ENCODE measurements at regions not wholly inside any gene's neighbourhood (a gene's known extent, or its start where the extent isn't known, plus 50 kb on each side); places are given as distances from the start of the nearest gene placed in this dataset.

- Histone ChIP-seq H3K27me3 (ENCODE audit: control insufficient read depth in 1 of 2, insufficient read depth in 2 of 2, low read length in 2 of 2) (no peaks in the 10 kb centered on the region), H3K9me3 (ENCODE audit: control insufficient read depth in 1 of 2, low read length in 2 of 2) (no peaks in the 10 kb centered on the region), H3K27ac (ENCODE audit: low read depth, low read length) (no peak overlapping the region), H3K4me3 (ENCODE audit: low read depth in 1 of 2, low read length in 2 of 2) (no peak overlapping the region), H3K9ac (ENCODE audit: low read depth in 1 of 2, low read length in 2 of 2) (no peak overlapping the region), H3K4me1 (ENCODE audit: control insufficient read depth in 1 of 2, insufficient read depth in 2 of 2, low read length in 2 of 2) (no peaks in the 10 kb centered on the region), H3K36me3 (ENCODE audit: control insufficient read depth in 1 of 2, insufficient read depth in 2 of 2, low read length in 2 of 2) (no peaks in the 10 kb centered on the region)
These were observed 468.7 kb upstream of the ID4 start for GRCh38 chr6:19368511-19368910.

- Histone ChIP-seq H3K4me1 (ENCODE audit: control insufficient read depth in 1 of 2, insufficient read depth in 2 of 2, low read length in 2 of 2) (no peaks in the 10 kb centered on the region), H3K27ac (ENCODE audit: low read depth, low read length) (no peak overlapping the region), H3K9ac (ENCODE audit: low read depth in 1 of 2, low read length in 2 of 2) (no peak overlapping the region), H3K27me3 (ENCODE audit: control insufficient read depth in 1 of 2, insufficient read depth in 2 of 2, low read length in 2 of 2) (no peaks in the 10 kb centered on the region), H3K9me3 (ENCODE audit: control insufficient read depth in 1 of 2, low read length in 2 of 2) (no peaks in the 10 kb centered on the region), H3K36me3 (ENCODE audit: control insufficient read depth in 1 of 2, insufficient read depth in 2 of 2, low read length in 2 of 2) (no peaks in the 10 kb centered on the region), H3K4me3 (ENCODE audit: low read depth in 1 of 2, low read length in 2 of 2) (no peak overlapping the region)
These were observed 467.4 kb upstream of the ID4 start for GRCh38 chr6:19369785-19370184.

GRCh38 chr6:19370831-19371230 is 466.3 kb upstream of the ID4 start:
- H3K4me1 ChIP-seq (ENCODE audit: control insufficient read depth in 1 of 2, insufficient read depth in 2 of 2, low read length in 2 of 2): no peaks in the 10 kb centered on the region
- H3K36me3 ChIP-seq (ENCODE audit: control insufficient read depth in 1 of 2, insufficient read depth in 2 of 2, low read length in 2 of 2): no peaks in the 10 kb centered on the region

GRCh38 chr6:19375613-19376012 is 461.6 kb upstream of the ID4 start:
- no peaks in the 10 kb centered on the region for H3K4me1 ChIP-seq (ENCODE audit: control insufficient read depth in 1 of 2, insufficient read depth in 2 of 2, low read length in 2 of 2)
- no peaks in the 10 kb centered on the region for H3K9me3 ChIP-seq (ENCODE audit: control insufficient read depth in 1 of 2, low read length in 2 of 2)
- no peaks in the 10 kb centered on the region for H3K27me3 ChIP-seq (ENCODE audit: control insufficient read depth in 1 of 2, insufficient read depth in 2 of 2, low read length in 2 of 2)
- no peak overlapping the region for H3K27ac ChIP-seq (ENCODE audit: low read depth, low read length)
- no peaks in the 10 kb centered on the region for H3K36me3 ChIP-seq (ENCODE audit: control insufficient read depth in 1 of 2, insufficient read depth in 2 of 2, low read length in 2 of 2)
- no peak overlapping the region for H3K4me3 ChIP-seq (ENCODE audit: low read depth in 1 of 2, low read length in 2 of 2)
- no peak overlapping the region for H3K9ac ChIP-seq (ENCODE audit: low read depth in 1 of 2, low read length in 2 of 2)

More at GRCh38 chr6:19370831-19371230, 466.3 kb upstream of the ID4 start:
- H3K27ac ChIP-seq (ENCODE audit: low read depth, low read length): no peak overlapping the region
- H3K9me3 ChIP-seq (ENCODE audit: control insufficient read depth in 1 of 2, low read length in 2 of 2): no peaks in the 10 kb centered on the region
- H3K4me3 ChIP-seq (ENCODE audit: low read depth in 1 of 2, low read length in 2 of 2): no peak overlapping the region
- no peak overlapping the region for H3K9ac ChIP-seq (ENCODE audit: low read depth in 1 of 2, low read length in 2 of 2)
- H3K27me3 ChIP-seq (ENCODE audit: control insufficient read depth in 1 of 2, insufficient read depth in 2 of 2, low read length in 2 of 2): no peaks in the 10 kb centered on the region

GRCh38 chr6:19377722-19378121 is 459.4 kb upstream of the ID4 start:
- Histone ChIP-seq H3K36me3 (ENCODE audit: control insufficient read depth in 1 of 2, insufficient read depth in 2 of 2, low read length in 2 of 2) (no peaks in the 10 kb centered on the region), H3K4me1 (ENCODE audit: control insufficient read depth in 1 of 2, insufficient read depth in 2 of 2, low read length in 2 of 2) (no peaks in the 10 kb centered on the region), H3K27ac (ENCODE audit: low read depth, low read length) (no peak overlapping the region), H3K9ac (ENCODE audit: low read depth in 1 of 2, low read length in 2 of 2) (no peak overlapping the region), H3K27me3 (ENCODE audit: control insufficient read depth in 1 of 2, insufficient read depth in 2 of 2, low read length in 2 of 2) (no peaks in the 10 kb centered on the region), H3K4me3 (ENCODE audit: low read depth in 1 of 2, low read length in 2 of 2) (no peak overlapping the region), H3K9me3 (ENCODE audit: control insufficient read depth in 1 of 2, low read length in 2 of 2) (no peaks in the 10 kb centered on the region)

GRCh38 chr6:19380293-19380692 is 456.9 kb upstream of the ID4 start:
- H3K27me3 ChIP-seq (ENCODE audit: control insufficient read depth in 1 of 2, insufficient read depth in 2 of 2, low read length in 2 of 2): no peaks in the 10 kb centered on the region
- H3K4me1 ChIP-seq (ENCODE audit: control insufficient read depth in 1 of 2, insufficient read depth in 2 of 2, low read length in 2 of 2): no peaks in the 10 kb centered on the region
- H3K4me3 ChIP-seq (ENCODE audit: low read depth in 1 of 2, low read length in 2 of 2): no peak overlapping the region
- no peak overlapping the region for H3K27ac ChIP-seq (ENCODE audit: low read depth, low read length)
- no peaks in the 10 kb centered on the region for H3K36me3 ChIP-seq (ENCODE audit: control insufficient read depth in 1 of 2, insufficient read depth in 2 of 2, low read length in 2 of 2)
- H3K9me3 ChIP-seq (ENCODE audit: control insufficient read depth in 1 of 2, low read length in 2 of 2): no peaks in the 10 kb centered on the region
- no peak overlapping the region for H3K9ac ChIP-seq (ENCODE audit: low read depth in 1 of 2, low read length in 2 of 2)

- H3K9ac ChIP-seq (ENCODE audit: low read depth in 1 of 2, low read length in 2 of 2): no peak overlapping the region
- no peaks in the 10 kb centered on the region for H3K27me3 ChIP-seq (ENCODE audit: control insufficient read depth in 1 of 2, insufficient read depth in 2 of 2, low read length in 2 of 2)
- H3K4me3 ChIP-seq (ENCODE audit: low read depth in 1 of 2, low read length in 2 of 2): no peak overlapping the region
- no peaks in the 10 kb centered on the region for H3K4me1 ChIP-seq (ENCODE audit: control insufficient read depth in 1 of 2, insufficient read depth in 2 of 2, low read length in 2 of 2)
- H3K36me3 ChIP-seq (ENCODE audit: control insufficient read depth in 1 of 2, insufficient read depth in 2 of 2, low read length in 2 of 2): no peaks in the 10 kb centered on the region
- no peaks in the 10 kb centered on the region for H3K9me3 ChIP-seq (ENCODE audit: control insufficient read depth in 1 of 2, low read length in 2 of 2)
- no peak overlapping the region for H3K27ac ChIP-seq (ENCODE audit: low read depth, low read length)
These were observed 454.5 kb upstream of the ID4 start for GRCh38 chr6:19382676-19383075.

GRCh38 chr6:19391926-19392325 is 445.2 kb upstream of the ID4 start:
- Histone ChIP-seq H3K9ac (ENCODE audit: low read depth in 1 of 2, low read length in 2 of 2) (no peak overlapping the region), H3K4me1 (ENCODE audit: control insufficient read depth in 1 of 2, insufficient read depth in 2 of 2, low read length in 2 of 2) (no peaks in the 10 kb centered on the region), H3K27me3 (ENCODE audit: control insufficient read depth in 1 of 2, insufficient read depth in 2 of 2, low read length in 2 of 2) (no peaks in the 10 kb centered on the region), H3K9me3 (ENCODE audit: control insufficient read depth in 1 of 2, low read length in 2 of 2) (peaks cover 0 to 2% of the 10 kb centered on the region in 2 donors), H3K4me3 (ENCODE audit: low read depth in 1 of 2, low read length in 2 of 2) (no peak overlapping the region), H3K27ac (ENCODE audit: low read depth, low read length) (no peak overlapping the region), H3K36me3 (ENCODE audit: control insufficient read depth in 1 of 2, insufficient read depth in 2 of 2, low read length in 2 of 2) (no peaks in the 10 kb centered on the region)

- no peaks in the 10 kb centered on the region for H3K4me1 ChIP-seq (ENCODE audit: control insufficient read depth in 1 of 2, insufficient read depth in 2 of 2, low read length in 2 of 2)
- no peaks in the 10 kb centered on the region for H3K36me3 ChIP-seq (ENCODE audit: control insufficient read depth in 1 of 2, insufficient read depth in 2 of 2, low read length in 2 of 2)
- no peaks in the 10 kb centered on the region for H3K27me3 ChIP-seq (ENCODE audit: control insufficient read depth in 1 of 2, insufficient read depth in 2 of 2, low read length in 2 of 2)
- H3K9ac ChIP-seq (ENCODE audit: low read depth in 1 of 2, low read length in 2 of 2): no peak overlapping the region
- peaks cover 0 to 2% of the 10 kb centered on the region in 2 donors for H3K9me3 ChIP-seq (ENCODE audit: control insufficient read depth in 1 of 2, low read length in 2 of 2)
- H3K4me3 ChIP-seq (ENCODE audit: low read depth in 1 of 2, low read length in 2 of 2): no peak overlapping the region
- H3K27ac ChIP-seq (ENCODE audit: low read depth, low read length): no peak overlapping the region
These were observed 443.1 kb upstream of the ID4 start for GRCh38 chr6:19394051-19394450.

GRCh38 chr6:19394687-19395086 is 442.5 kb upstream of the ID4 start:
- Histone ChIP-seq H3K4me3 (ENCODE audit: low read depth in 1 of 2, low read length in 2 of 2) (no peak overlapping the region), H3K4me1 (ENCODE audit: control insufficient read depth in 1 of 2, insufficient read depth in 2 of 2, low read length in 2 of 2) (no peaks in the 10 kb centered on the region), H3K9ac (ENCODE audit: low read depth in 1 of 2, low read length in 2 of 2) (no peak overlapping the region), H3K36me3 (ENCODE audit: control insufficient read depth in 1 of 2, insufficient read depth in 2 of 2, low read length in 2 of 2) (no peaks in the 10 kb centered on the region), H3K9me3 (ENCODE audit: control insufficient read depth in 1 of 2, low read length in 2 of 2) (peaks cover 0 to 2% of the 10 kb centered on the region in 2 donors), H3K27ac (ENCODE audit: low read depth, low read length) (no peak overlapping the region), H3K27me3 (ENCODE audit: control insufficient read depth in 1 of 2, insufficient read depth in 2 of 2, low read length in 2 of 2) (no peaks in the 10 kb centered on the region)

- H3K27ac ChIP-seq (ENCODE audit: low read depth, low read length): no peak overlapping the region
- no peak overlapping the region for H3K4me3 ChIP-seq (ENCODE audit: low read depth in 1 of 2, low read length in 2 of 2)
- no peaks in the 10 kb centered on the region for H3K4me1 ChIP-seq (ENCODE audit: control insufficient read depth in 1 of 2, insufficient read depth in 2 of 2, low read length in 2 of 2)
- peaks cover 0 to 2% of the 10 kb centered on the region in 2 donors for H3K9me3 ChIP-seq (ENCODE audit: control insufficient read depth in 1 of 2, low read length in 2 of 2)
- no peaks in the 10 kb centered on the region for H3K27me3 ChIP-seq (ENCODE audit: control insufficient read depth in 1 of 2, insufficient read depth in 2 of 2, low read length in 2 of 2)
- no peak overlapping the region for H3K9ac ChIP-seq (ENCODE audit: low read depth in 1 of 2, low read length in 2 of 2)
- H3K36me3 ChIP-seq (ENCODE audit: control insufficient read depth in 1 of 2, insufficient read depth in 2 of 2, low read length in 2 of 2): no peaks in the 10 kb centered on the region
These were observed 441.9 kb upstream of the ID4 start for GRCh38 chr6:19395316-19395715.
